PFSK-1 (cell line): ENCODE measurements at regions not wholly inside any gene's neighbourhood (a gene's known extent, or its start where the extent isn't known, plus 50 kb on each side); places are given as distances from the start of the nearest gene placed in this dataset.

Source experiments
- FOXP2 ChIP-seq: optimal IDR thresholded peaks from 2 replicates; pipeline ENCODE3; 2011; ENCODE audit warnings: borderline replicate concordance, control low read depth, inconsistent platforms; ENCODE audit not compliant: insufficient read depth; ENCODE audit errors: extremely low read length, extremely low read depth
- POLR2AphosphoS5 ChIP-seq: IDR thresholded peaks from 2 replicates; pipeline ENCODE4 v1.6.1; 2012; ENCODE audit warnings: low read depth, mild to moderate bottlenecking, control low read depth, low read length, moderate library complexity
- SIN3A ChIP-seq: IDR thresholded peaks from 2 replicates; pipeline ENCODE4 v1.6.1; 2012; ENCODE audit warnings: mild to moderate bottlenecking, low read length, moderate library complexity, borderline replicate concordance; ENCODE audit not compliant: insufficient read depth
- TAF1 ChIP-seq: IDR thresholded peaks from 2 replicates; pipeline ENCODE4 v1.6.1; 2012; ENCODE audit warnings: low read length, control low read depth, borderline replicate concordance; ENCODE audit not compliant: insufficient read depth
- TF ChIP-seq, protein P1 (sequence below), 2 experiments: IDR thresholded peaks; 2 replicates each; pipeline versions ENCODE4 v1.6.1 to v1.8.0; 2011 to 2012; ENCODE audit warnings: low read depth in 2 of 2, low read length in 2 of 2, control low read depth in 1 of 2, inconsistent platforms in 1 of 2, mild to moderate bottlenecking in 1 of 2, moderate library complexity in 1 of 2; ENCODE audit not compliant: insufficient read depth in 1 of 2

DNA sequence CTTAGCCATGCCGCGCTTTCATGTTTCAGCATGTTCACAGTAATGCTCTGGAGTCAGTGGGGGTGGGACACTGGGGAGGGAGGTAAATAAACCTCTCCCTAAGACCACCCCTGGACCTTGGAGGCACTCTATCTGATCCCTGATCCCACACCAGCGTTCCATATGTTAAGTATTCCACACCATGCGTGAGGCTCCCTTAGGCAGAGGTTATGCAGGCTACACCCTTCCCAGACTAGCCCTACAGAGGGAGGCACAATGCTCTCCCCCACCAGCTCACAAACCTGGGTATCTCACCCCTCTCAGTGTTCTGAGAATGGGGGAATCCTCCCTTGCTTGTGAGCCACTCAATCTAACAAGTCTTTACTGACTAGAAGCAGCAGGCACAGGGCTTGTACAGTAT lies 1610.4 kb upstream of the ZEB2 start:
- TF ChIP-seq FOXP2 (no peak), TAF1 (no peak)

DNA sequence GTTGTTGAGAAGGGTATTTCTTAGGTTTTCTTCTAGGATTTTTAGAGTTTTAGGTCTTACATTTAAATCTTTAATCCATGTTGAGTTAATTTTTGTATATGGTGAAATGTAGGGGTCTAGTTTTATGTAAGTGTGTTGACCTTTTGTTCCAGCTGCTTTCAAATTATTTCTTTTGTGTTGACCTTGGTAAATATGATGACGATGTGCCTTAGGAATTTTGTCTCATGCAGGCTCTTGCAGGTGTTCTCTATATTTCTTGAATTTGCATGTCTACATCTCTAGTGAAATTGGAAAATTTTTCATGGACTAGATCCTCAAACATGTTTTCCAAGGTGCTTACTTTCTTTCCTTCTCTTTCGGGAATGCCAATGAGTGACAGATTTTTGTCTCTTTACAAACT lies 1609.3 kb upstream of the ZEB2 start:
- TF ChIP-seq TAF1 = no peak
- TF ChIP-seq, protein P1, sequence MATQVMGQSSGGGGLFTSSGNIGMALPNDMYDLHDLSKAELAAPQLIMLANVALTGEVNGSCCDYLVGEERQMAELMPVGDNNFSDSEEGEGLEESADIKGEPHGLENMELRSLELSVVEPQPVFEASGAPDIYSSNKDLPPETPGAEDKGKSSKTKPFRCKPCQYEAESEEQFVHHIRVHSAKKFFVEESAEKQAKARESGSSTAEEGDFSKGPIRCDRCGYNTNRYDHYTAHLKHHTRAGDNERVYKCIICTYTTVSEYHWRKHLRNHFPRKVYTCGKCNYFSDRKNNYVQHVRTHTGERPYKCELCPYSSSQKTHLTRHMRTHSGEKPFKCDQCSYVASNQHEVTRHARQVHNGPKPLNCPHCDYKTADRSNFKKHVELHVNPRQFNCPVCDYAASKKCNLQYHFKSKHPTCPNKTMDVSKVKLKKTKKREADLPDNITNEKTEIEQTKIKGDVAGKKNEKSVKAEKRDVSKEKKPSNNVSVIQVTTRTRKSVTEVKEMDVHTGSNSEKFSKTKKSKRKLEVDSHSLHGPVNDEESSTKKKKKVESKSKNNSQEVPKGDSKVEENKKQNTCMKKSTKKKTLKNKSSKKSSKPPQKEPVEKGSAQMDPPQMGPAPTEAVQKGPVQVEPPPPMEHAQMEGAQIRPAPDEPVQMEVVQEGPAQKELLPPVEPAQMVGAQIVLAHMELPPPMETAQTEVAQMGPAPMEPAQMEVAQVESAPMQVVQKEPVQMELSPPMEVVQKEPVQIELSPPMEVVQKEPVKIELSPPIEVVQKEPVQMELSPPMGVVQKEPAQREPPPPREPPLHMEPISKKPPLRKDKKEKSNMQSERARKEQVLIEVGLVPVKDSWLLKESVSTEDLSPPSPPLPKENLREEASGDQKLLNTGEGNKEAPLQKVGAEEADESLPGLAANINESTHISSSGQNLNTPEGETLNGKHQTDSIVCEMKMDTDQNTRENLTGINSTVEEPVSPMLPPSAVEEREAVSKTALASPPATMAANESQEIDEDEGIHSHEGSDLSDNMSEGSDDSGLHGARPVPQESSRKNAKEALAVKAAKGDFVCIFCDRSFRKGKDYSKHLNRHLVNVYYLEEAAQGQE (IDR thresholded peaks at IDR 0.05; ENCODE audit: insufficient read depth in 1 of 2, low read depth in 2 of 2, low read length in 2 of 2) = no peak
- no peak for TF ChIP-seq POLR2AphosphoS5
- TF ChIP-seq SIN3A = no peak
- TF ChIP-seq FOXP2 = no peak

DNA sequence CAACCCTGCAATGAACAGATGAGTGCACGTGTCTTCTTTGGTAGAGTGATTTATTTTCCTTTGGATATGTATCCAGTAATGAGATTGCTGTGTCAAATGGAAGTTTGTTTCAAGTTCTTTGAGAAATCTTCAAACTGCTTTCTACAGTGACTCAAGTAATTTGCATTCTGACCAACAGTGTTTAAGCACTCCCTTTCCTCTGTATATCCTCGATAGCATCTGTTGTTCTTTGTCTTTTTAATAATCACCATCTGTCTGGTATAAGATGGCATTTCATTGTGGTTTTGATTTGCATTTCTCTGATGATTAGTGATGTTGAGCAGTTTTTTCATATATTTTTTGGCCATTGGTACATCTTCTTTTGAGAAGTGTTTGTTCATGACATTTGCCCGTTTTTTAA lies 1608.3 kb upstream of the ZEB2 start:
- TF ChIP-seq TAF1 = no peak
- no peak for TF ChIP-seq FOXP2
- TF ChIP-seq, protein P1 (IDR thresholded peaks at IDR 0.05; ENCODE audit: insufficient read depth in 1 of 2, low read depth in 2 of 2, low read length in 2 of 2) = no peak
- no peak for TF ChIP-seq SIN3A
- TF ChIP-seq POLR2AphosphoS5 = no peak

DNA sequence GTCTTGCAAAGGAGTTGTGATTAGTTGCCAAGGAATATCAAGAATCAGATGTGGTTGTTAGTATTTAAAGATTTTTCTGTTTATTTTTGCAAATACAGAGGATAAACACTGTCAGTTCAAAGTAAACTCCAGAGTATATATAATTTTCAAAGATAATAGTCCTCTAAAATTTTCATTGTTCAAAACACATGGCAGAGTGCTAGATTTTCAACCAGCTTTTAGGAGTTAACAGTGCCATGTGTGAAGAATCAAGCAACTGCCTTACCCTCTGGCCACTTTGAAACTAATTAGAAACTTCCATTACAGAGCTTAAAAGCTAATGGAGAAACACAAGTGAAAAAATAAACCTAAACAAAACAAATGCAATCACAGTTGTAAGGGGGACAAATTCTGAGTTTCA lies 1605.6 kb upstream of the ZEB2 start:
- TF ChIP-seq, protein P1 (IDR thresholded peaks at IDR 0.05; ENCODE audit: insufficient read depth in 1 of 2, low read depth in 2 of 2, low read length in 2 of 2) = no peak
- TF ChIP-seq POLR2AphosphoS5 (no peak), SIN3A (no peak), TAF1 (no peak)

DNA sequence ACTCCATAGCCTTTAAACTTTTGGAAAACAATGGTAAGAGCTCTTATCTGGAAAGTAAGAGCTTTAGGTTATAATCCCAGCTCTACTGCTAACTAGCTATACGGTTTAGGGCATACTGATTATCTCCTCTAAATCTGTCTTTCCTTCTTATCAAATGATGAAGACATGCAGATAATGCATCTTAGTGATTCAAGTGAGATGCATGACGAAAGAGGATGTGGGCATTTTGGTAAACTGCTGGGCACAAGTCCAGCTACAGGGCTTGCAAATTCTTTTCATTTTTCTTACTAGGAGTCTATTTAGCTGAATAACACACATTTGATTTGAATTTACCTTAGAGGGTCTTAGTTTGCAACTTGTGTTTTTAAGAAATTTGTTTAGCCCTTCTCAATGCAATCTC lies 1604.8 kb upstream of the ZEB2 start:
- TF ChIP-seq POLR2AphosphoS5 (no peak), FOXP2 (no peak), SIN3A (no peak), TAF1 (no peak)
- TF ChIP-seq, protein P1 (IDR thresholded peaks at IDR 0.05; ENCODE audit: insufficient read depth in 1 of 2, low read depth in 2 of 2, low read length in 2 of 2) = no peak
